Coronary artery (tissue), 2 donors: ENCODE measurements at regions not wholly inside any gene's neighbourhood (a gene's known extent, or its start where the extent isn't known, plus 50 kb on each side); places are given as distances from the start of the nearest gene placed in this dataset.

Experiments
- DNase-seq: peaks from one replicate; pipeline ENCODE4 v3.0.0-alpha.2; 2017; ENCODE audit warnings: low spot score
- H3K27ac ChIP-seq, 2 donors: fragments of 200-600 bp; sonication (generic); one replicate each; pipeline ENCODE4 v1.5.1; 2016 to 2019
- H3K4me3 ChIP-seq: fragments of 200-600 bp; sonication (generic); 2 replicates; pipeline ENCODE4 v1.5.1; 2016; ENCODE audit warnings: mild to moderate bottlenecking, moderate library complexity
- CTCF ChIP-seq: fragments of 200-600 bp; sonication (generic); IDR thresholded peaks from one replicate; pipeline ENCODE4 v1.5.1; 2019; ENCODE audit warnings: antibody characterized with exemption

- Histone ChIP-seq H3K27ac (no peak overlapping the region), H3K4me3 (no peak overlapping the region)
- no peak for DNase-seq
- no peak for TF ChIP-seq CTCF
These were observed 417.6 kb upstream of the RGMA start for GRCh38 chr15:93506646-93507045.

GRCh38 chr15:93505506-93505905 is 416.5 kb upstream of the RGMA start:
- DNase-seq, result no peak
- Histone ChIP-seq H3K4me3 (no peak overlapping the region), H3K27ac (no peak overlapping the region)
- TF ChIP-seq CTCF, result no peak

- DNase-seq, result no peak
- H3K4me3 ChIP-seq, result no peak overlapping the region
- H3K27ac ChIP-seq, result no peak overlapping the region
- TF ChIP-seq CTCF, result no peak
These were observed 412.9 kb upstream of the RGMA start for GRCh38 chr15:93501946-93502345.

- no peak for TF ChIP-seq CTCF
- Histone ChIP-seq H3K4me3 (no peak overlapping the region), H3K27ac (no peak overlapping the region)
- DNase-seq, result no peak
These were observed 411.1 kb upstream of the RGMA start for GRCh38 chr15:93500155-93500554.

DNA sequence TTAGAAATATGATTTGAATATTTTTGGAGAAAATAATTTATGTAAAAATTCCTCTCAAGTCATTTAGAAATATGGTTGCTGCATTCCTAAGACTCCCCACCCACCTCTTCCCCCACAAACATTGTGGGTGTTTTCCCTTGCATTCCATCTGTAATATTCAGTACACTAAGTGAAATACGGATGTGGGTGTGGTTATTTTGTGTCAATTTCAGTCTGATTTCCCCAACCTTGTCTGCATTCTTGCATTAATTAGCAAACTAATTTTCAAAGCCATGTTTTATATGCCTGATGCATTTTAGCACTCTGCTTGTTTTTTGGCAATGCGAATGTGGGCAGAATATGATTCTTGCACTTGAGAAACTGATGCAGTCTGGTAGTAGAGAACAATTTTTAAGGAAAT is 408.3 kb upstream of the RGMA start:
- TF ChIP-seq CTCF, result no peak
- Histone ChIP-seq H3K27ac (no peak overlapping the region), H3K4me3 (no peak overlapping the region)
- DNase-seq, result no peak

GRCh38 chr15:93496888-93497287 is 407.9 kb upstream of the RGMA start:
- TF ChIP-seq CTCF, result no peak
- Histone ChIP-seq H3K27ac (no peak overlapping the region), H3K4me3 (no peak overlapping the region)
- no peak for DNase-seq

- TF ChIP-seq CTCF, result no peak
- no peak overlapping the region for H3K27ac ChIP-seq
- H3K4me3 ChIP-seq, result no peak overlapping the region
- no peak for DNase-seq
These were observed 407.0 kb upstream of the RGMA start for GRCh38 chr15:93495799-93496637.
